GM23338 (cell line): ENCODE measurements at regions not wholly inside any gene's neighbourhood (a gene's known extent, or its start where the extent isn't known, plus 50 kb on each side); places are given as distances from the start of the nearest gene placed in this dataset.

Experiments
- ATAC-seq: fragments of 200-7000 bp; cut with Tn5 transposase; 3 replicates; pipeline ENCODE4 v1.9.1; 2020
- DNase-seq: peaks from one replicate; pipeline ENCODE4 v3.0.0-alpha.2; 2015; ENCODE audit warnings: low spot score
- H2AFZ ChIP-seq: fragments of 200-600 bp; sonication (generic); 2 replicates; pipeline ENCODE4 v1.8.0; 2016; ENCODE audit warnings: antibody characterized with exemption, mild to moderate bottlenecking, moderate library complexity
- H3F3A ChIP-seq: fragments of 200-600 bp; sonication (generic); replicated peaks from 2 replicates; pipeline ENCODE4 v1.8.0; 2017; ENCODE audit warnings: antibody characterized with exemption, mixed run types, low read depth
- H3K27ac ChIP-seq: fragments of 200-600 bp; sonication (generic); 2 replicates; pipeline ENCODE4 v1.6.1; 2016; ENCODE audit warnings: low read depth
- H3K27me3 ChIP-seq: fragments of 200-600 bp; sonication (generic); 2 replicates; pipeline ENCODE4 v1.8.0; 2016; ENCODE audit warnings: mild to moderate bottlenecking, mixed run types, moderate library complexity; ENCODE audit not compliant: insufficient read depth
- H3K36me3 ChIP-seq: fragments of 200-600 bp; sonication (generic); 2 replicates; pipeline ENCODE4 v1.8.0; 2016; ENCODE audit warnings: mild to moderate bottlenecking; ENCODE audit not compliant: insufficient read depth
- H3K4me1 ChIP-seq: fragments of 200-600 bp; sonication (generic); 2 replicates; pipeline ENCODE4 v1.8.0; 2016; ENCODE audit warnings: mild to moderate bottlenecking, moderate library complexity; ENCODE audit not compliant: insufficient read depth
- H3K4me2 ChIP-seq: fragments of 200-600 bp; sonication (generic); 2 replicates; pipeline ENCODE4 v1.7.1; 2017; ENCODE audit warnings: mixed run types
- H3K4me3 ChIP-seq: fragments of 200-600 bp; sonication (generic); 2 replicates; pipeline ENCODE4 v1.6.1; 2016; ENCODE audit warnings: mixed run types
- H3K79me2 ChIP-seq: fragments of 200-600 bp; sonication (generic); replicated peaks from 2 replicates; pipeline ENCODE4 v1.8.0; 2017; ENCODE audit warnings: mild to moderate bottlenecking; ENCODE audit not compliant: insufficient read depth
- H3K9me2 ChIP-seq: fragments of 200-600 bp; sonication (generic); 2 replicates; pipeline ENCODE4 v1.8.0; 2017; ENCODE audit not compliant: insufficient read depth
- H4K20me1 ChIP-seq: fragments of 200-600 bp; sonication (generic); replicated peaks from 2 replicates; pipeline ENCODE4 v1.8.0; 2017; ENCODE audit warnings: mild to moderate bottlenecking; ENCODE audit not compliant: insufficient read depth
- H3K27ac Mint-ChIP-seq: 2 replicates; pipeline ENCODE4 v1.8.0; 2020; ENCODE audit warnings: inconsistent platforms, mild to moderate bottlenecking, moderate library complexity, mixed read lengths
- H3K27me3 Mint-ChIP-seq: 3 replicates; pipeline ENCODE4 v1.8.0; 2022; ENCODE audit warnings: low read depth, mild to moderate bottlenecking, moderate library complexity, mixed read lengths, inconsistent platforms; ENCODE audit not compliant: insufficient read depth, poor library complexity
- H3K36me3 Mint-ChIP-seq: 3 replicates; pipeline ENCODE4 v1.8.0; 2021; ENCODE audit warnings: low read depth, mild to moderate bottlenecking, inconsistent platforms, moderate library complexity, mixed read lengths
- H3K4me1 Mint-ChIP-seq: 3 replicates; pipeline ENCODE4 v1.8.0; 2020; ENCODE audit warnings: mild to moderate bottlenecking, inconsistent platforms, mixed read lengths
- H3K4me3 Mint-ChIP-seq: 3 replicates; pipeline ENCODE4 v1.8.0; 2021; ENCODE audit warnings: moderate library complexity, mild to moderate bottlenecking, inconsistent platforms, mixed read lengths
- H3K9me3 Mint-ChIP-seq: 3 replicates; pipeline ENCODE4 v1.8.0; 2020; ENCODE audit warnings: moderate library complexity, mild to moderate bottlenecking, inconsistent platforms, mixed read lengths
- CREB1 ChIP-seq: fragments of 250-450 bp; sonication (Bioruptor Pico); IDR thresholded peaks from 2 replicates; pipeline ENCODE4 v1.5.0; 2020; ENCODE audit warnings: low read depth, mild to moderate bottlenecking, moderate library complexity
- CTCF ChIP-seq, 2 experiments: fragments of 200-600 bp in 1 of 2; sonication (generic) in 1 of 2; conservative IDR thresholded peaks; 2 replicates each; pipeline versions ENCODE4 v1.5.1 to v1.6.1; 2016 to 2017; ENCODE audit warnings: antibody characterized with exemption in 2 of 2, low read depth in 2 of 2, mild to moderate bottlenecking in 2 of 2, moderate library complexity in 1 of 2
- ETS1 ChIP-seq: IDR thresholded peaks from 2 replicates; pipeline ENCODE4 v1.6.1; 2016; ENCODE audit warnings: antibody characterized with exemption
- EZH2 ChIP-seq: fragments of 200-600 bp; sonication (generic); IDR thresholded peaks from one replicate; pipeline ENCODE4 v1.8.0; 2017; ENCODE audit warnings: antibody characterized with exemption, mild to moderate bottlenecking, low read depth; ENCODE audit not compliant: unreplicated experiment
- EZH2phosphoT487 ChIP-seq: fragments of 200-600 bp; sonication (generic); IDR thresholded peaks from one replicate; pipeline ENCODE4 v1.8.1; 2018; ENCODE audit warnings: antibody characterized with exemption; ENCODE audit not compliant: unreplicated experiment
- JUNB ChIP-seq: IDR thresholded peaks from one replicate; pipeline ENCODE4 v1.6.1; 2016; ENCODE audit warnings: antibody characterized with exemption; ENCODE audit not compliant: unreplicated experiment
- NANOG ChIP-seq: IDR thresholded peaks from 2 replicates; pipeline ENCODE4 v1.6.1; 2016; ENCODE audit warnings: antibody characterized with exemption, borderline replicate concordance
- POLR2AphosphoS5 ChIP-seq: IDR thresholded peaks from 2 replicates; pipeline ENCODE4 v1.6.1; 2016; ENCODE audit warnings: antibody characterized with exemption, low read depth
- STAT1 ChIP-seq: IDR thresholded peaks from one replicate; pipeline ENCODE4 v1.6.1; 2016; ENCODE audit warnings: antibody characterized with exemption; ENCODE audit not compliant: unreplicated experiment
- ZNF114 ChIP-seq: fragments of 250-450 bp; sonication (Bioruptor Pico); IDR thresholded peaks from 2 replicates; pipeline ENCODE4 v1.5.0; 2020; ENCODE audit warnings: mild to moderate bottlenecking, moderate library complexity
- ZNF331 ChIP-seq: fragments of 250-450 bp; sonication (Bioruptor Pico); IDR thresholded peaks from 2 replicates; pipeline ENCODE4 v1.5.0; 2020; ENCODE audit warnings: low read depth, mild to moderate bottlenecking, moderate library complexity
- ZNF462 ChIP-seq: fragments of 250-450 bp; sonication (Bioruptor Pico); IDR thresholded peaks from 2 replicates; pipeline ENCODE4 v1.5.0; 2020; ENCODE audit warnings: mild to moderate bottlenecking, moderate library complexity

GRCh38 chrX:121479406-121479805 is 432.0 kb downstream of the GLUD2 start:
- Histone ChIP-seq H3K4me2 (no peak overlapping the region), H3K27me3 (no peaks in the 10 kb centered on the region), H3K36me3 (no peaks in the 10 kb centered on the region), H2AFZ (no peak overlapping the region), H3K79me2 (no peaks in the 10 kb centered on the region), H3K9me2 (no peaks in the 10 kb centered on the region), H3F3A (no peaks in the 10 kb centered on the region), H3K4me3 (no peak overlapping the region), H4K20me1 (no peaks in the 10 kb centered on the region), H3K4me1 (no peaks in the 10 kb centered on the region), H3K27ac (no peak overlapping the region)
- peaks cover 4% of the 10 kb centered on the region; the same call in 2 of the 3 replicates for H3K36me3 Mint-ChIP-seq
- H3K27me3 Mint-ChIP-seq = peaks cover 2% of the 10 kb centered on the region
- H3K27ac Mint-ChIP-seq = no peak overlapping the region
- H3K4me1 Mint-ChIP-seq = no peaks in the 10 kb centered on the region
- no peak for TF ChIP-seq ZNF114 (CRISPR knock-in tag)
- peak in 1 of 2 experiments; percentile 51; a peak in 3 of 4 replicates for TF ChIP-seq CTCF (conservative IDR thresholded peaks at IDR 0.05; ENCODE audit: low read depth in 2 of 2)
- H3K4me3 Mint-ChIP-seq = no peak overlapping the region
- H3K9me3 Mint-ChIP-seq = peaks cover 9% of the 10 kb centered on the region; the same call in 2 of the 3 replicates
- DNase-seq (peak; percentile 17), ATAC-seq (no peak)

GRCh38 chrX:121496966-121497365 is 449.6 kb downstream of the GLUD2 start:
- DNase-seq (peak; percentile 1), ATAC-seq (no peak)
- no peak overlapping the region for H3K4me3 ChIP-seq
- no peak overlapping the region for H3K27ac ChIP-seq
- no peaks in the 10 kb centered on the region for H3K9me3 Mint-ChIP-seq
- H3F3A ChIP-seq = no peaks in the 10 kb centered on the region
- H3K36me3 Mint-ChIP-seq = no peaks in the 10 kb centered on the region
- H3K4me1 Mint-ChIP-seq = no peaks in the 10 kb centered on the region
- H3K36me3 ChIP-seq = no peaks in the 10 kb centered on the region
- no peaks in the 10 kb centered on the region for H3K4me1 ChIP-seq
- no peak overlapping the region; the same call in 1 of the 2 replicates for H3K4me2 ChIP-seq
- H3K27me3 Mint-ChIP-seq = no peaks in the 10 kb centered on the region
- no peaks in the 10 kb centered on the region for H3K9me2 ChIP-seq
- H3K27ac Mint-ChIP-seq = no peak overlapping the region
- no peak overlapping the region for H2AFZ ChIP-seq
- no peaks in the 10 kb centered on the region for H3K27me3 ChIP-seq
- H3K79me2 ChIP-seq = no peaks in the 10 kb centered on the region
- no peaks in the 10 kb centered on the region for H4K20me1 ChIP-seq
- H3K4me3 Mint-ChIP-seq = no peak overlapping the region
- TF ChIP-seq POLR2AphosphoS5 (no peak), JUNB (no peak), CREB1 (CRISPR knock-in tag) (no peak), ETS1 (no peak), EZH2phosphoT487 (no peak), NANOG (no peak), STAT1 (no peak), ZNF462 (CRISPR knock-in tag) (no peak), ZNF331 (CRISPR knock-in tag) (no peak), CTCF (conservative IDR thresholded peaks at IDR 0.05; ENCODE audit: low read depth in 2 of 2) (no peak), EZH2 (no peak)
